ENCODE measurements at regions not wholly inside any gene's neighbourhood (a gene's known extent, or its start where the extent isn't known, plus 50 kb on each side); places are given as distances from the start of the nearest gene placed in this dataset.

GRCh38 chr20:50337521-50338466 lies 147.2 kb downstream of the CEBPB start:
- H3K9me3 Mint-ChIP-seq: no peaks in the 10 kb centered on the region
- no peaks in the 10 kb centered on the region for H3K36me3 Mint-ChIP-seq (ENCODE audit: low read depth)
- H3K27ac Mint-ChIP-seq: peak overlapping the region; percentile 97
- peaks cover 50% of the 10 kb centered on the region for H3K4me1 Mint-ChIP-seq (ENCODE audit: low read depth)
- H3K4me3 Mint-ChIP-seq: peak overlapping the region; percentile 73
- peaks cover 20% of the 10 kb centered on the region for H3K27me3 Mint-ChIP-seq

DNA sequence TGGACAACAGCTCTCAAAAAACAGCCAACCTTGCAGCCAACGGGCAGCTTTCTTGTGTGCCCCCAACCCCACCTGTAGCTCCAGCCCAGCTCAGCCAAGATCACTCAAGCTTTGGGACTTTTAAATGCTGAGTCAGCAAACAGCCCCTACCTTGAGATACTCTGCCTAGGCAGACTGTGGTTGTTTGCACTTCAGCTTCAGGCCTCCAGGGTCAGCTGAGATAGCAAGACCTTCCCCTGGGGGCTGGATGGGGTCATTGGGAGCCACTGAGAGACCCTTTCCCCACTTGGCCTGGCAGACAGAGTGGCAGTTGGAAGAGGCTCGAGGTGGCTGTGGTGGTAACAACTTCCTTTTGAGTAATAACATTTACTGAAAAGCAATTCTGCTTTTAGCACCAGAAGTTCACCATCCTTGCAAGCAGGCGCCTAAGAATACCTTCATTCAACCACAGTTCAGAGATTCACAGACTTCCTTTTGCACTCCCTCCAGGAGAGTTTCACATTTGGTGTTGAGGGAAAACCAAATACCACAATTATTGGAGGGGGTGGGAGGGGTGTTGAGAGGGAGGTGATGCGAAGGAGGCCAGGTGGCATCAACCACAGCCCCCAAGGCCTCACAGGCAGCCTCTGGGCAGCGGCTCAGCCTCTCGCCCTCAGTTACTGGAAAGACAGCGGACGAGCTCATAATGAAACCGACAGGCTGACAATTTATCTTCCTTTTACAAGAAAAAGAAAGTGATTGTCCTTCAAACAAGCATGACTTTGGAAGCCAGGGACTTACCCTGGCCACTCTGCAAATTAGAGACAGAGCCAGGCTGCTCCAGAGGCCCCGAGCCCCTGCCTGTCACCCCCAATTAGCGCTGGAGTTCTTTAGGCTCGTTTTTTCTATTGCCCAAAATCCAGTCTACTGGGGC lies 148.1 kb downstream of the CEBPB start:
- H3K9me3 Mint-ChIP-seq: no peaks in the 10 kb centered on the region

GRCh38 chr20:50339466-50339901 lies 148.9 kb downstream of the CEBPB start:
- Mint-ChIP-seq H3K9me3 (no peaks in the 10 kb centered on the region), H3K27ac (peak overlapping the region; percentile 97), H3K36me3 (ENCODE audit: low read depth) (no peaks in the 10 kb centered on the region), H3K27me3 (peaks cover 10% of the 10 kb centered on the region), H3K4me3 (peak overlapping the region; percentile 73), H3K4me1 (ENCODE audit: low read depth) (peaks cover 54% of the 10 kb centered on the region)

More for the DNA sequence above, 148.1 kb downstream of the CEBPB start:
- Mint-ChIP-seq H3K27ac (peak overlapping the region; percentile 97), H3K36me3 (ENCODE audit: low read depth) (no peaks in the 10 kb centered on the region), H3K27me3 (peaks cover 12% of the 10 kb centered on the region), H3K4me1 (ENCODE audit: low read depth) (peaks cover 54% of the 10 kb centered on the region), H3K4me3 (peak overlapping the region; percentile 73)

- Mint-ChIP-seq H3K4me1 (ENCODE audit: low read depth) (peaks cover 51% of the 10 kb centered on the region), H3K36me3 (ENCODE audit: low read depth) (no peaks in the 10 kb centered on the region), H3K9me3 (no peaks in the 10 kb centered on the region), H3K4me3 (peak overlapping the region; percentile 66), H3K27me3 (peaks cover 10% of the 10 kb centered on the region), H3K27ac (peak overlapping the region; percentile 97)
Observed at GRCh38 chr20:50340541-50340940, 149.9 kb downstream of the CEBPB start.

- no peak overlapping the region for H3K4me3 Mint-ChIP-seq
- H3K9me3 Mint-ChIP-seq: no peaks in the 10 kb centered on the region
- no peaks in the 10 kb centered on the region for H3K36me3 Mint-ChIP-seq (ENCODE audit: low read depth)
- peaks cover 51% of the 10 kb centered on the region for H3K4me1 Mint-ChIP-seq (ENCODE audit: low read depth)
- H3K27me3 Mint-ChIP-seq: peaks cover 9% of the 10 kb centered on the region
- H3K27ac Mint-ChIP-seq: no peak overlapping the region
Observed at GRCh38 chr20:50341050-50341449, 150.4 kb downstream of the CEBPB start.

- H3K27me3 Mint-ChIP-seq: peaks cover 13% of the 10 kb centered on the region
- no peaks in the 10 kb centered on the region for H3K9me3 Mint-ChIP-seq
- H3K4me3 Mint-ChIP-seq: no peak overlapping the region
- H3K27ac Mint-ChIP-seq: peak overlapping the region; percentile 11
- peaks cover 51% of the 10 kb centered on the region for H3K4me1 Mint-ChIP-seq (ENCODE audit: low read depth)
- H3K36me3 Mint-ChIP-seq (ENCODE audit: low read depth): no peaks in the 10 kb centered on the region
Observed at GRCh38 chr20:50341880-50342637, 151.4 kb downstream of the CEBPB start.

DNA sequence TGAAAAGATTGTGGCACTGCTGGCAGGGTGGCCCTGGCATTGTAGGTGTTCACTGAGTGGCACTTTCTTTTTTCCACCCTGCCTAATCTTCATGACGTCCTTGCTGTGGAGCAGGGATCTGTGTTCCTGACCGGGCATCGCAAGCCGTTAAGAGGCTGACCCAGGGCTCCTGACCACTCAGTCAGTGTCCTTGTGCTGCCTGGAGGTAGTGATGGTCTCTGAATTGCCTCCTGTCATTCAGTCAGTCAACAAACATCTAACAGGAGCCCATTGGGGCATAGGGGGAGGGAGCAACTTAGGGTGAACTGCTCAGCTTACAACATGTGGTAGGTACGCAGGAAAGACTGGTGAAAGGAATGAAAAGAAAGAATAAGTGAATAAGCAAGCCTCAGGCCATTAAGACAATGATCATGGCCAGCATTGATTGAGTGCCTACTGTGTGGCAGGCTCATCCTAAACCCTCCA lies 152.0 kb downstream of the CEBPB start:
- H3K36me3 Mint-ChIP-seq (ENCODE audit: low read depth): no peaks in the 10 kb centered on the region
- H3K4me1 Mint-ChIP-seq (ENCODE audit: low read depth): peaks cover 50% of the 10 kb centered on the region
- H3K9me3 Mint-ChIP-seq: no peaks in the 10 kb centered on the region
- H3K27me3 Mint-ChIP-seq: peaks cover 16% of the 10 kb centered on the region
- H3K27ac Mint-ChIP-seq: peak overlapping the region; percentile 19
- H3K4me3 Mint-ChIP-seq: no peak overlapping the region

- no peaks in the 10 kb centered on the region for H3K36me3 Mint-ChIP-seq (ENCODE audit: low read depth)
- no peaks in the 10 kb centered on the region for H3K9me3 Mint-ChIP-seq
- H3K27me3 Mint-ChIP-seq: peaks cover 19% of the 10 kb centered on the region
- H3K4me1 Mint-ChIP-seq (ENCODE audit: low read depth): peaks cover 50% of the 10 kb centered on the region
- no peak overlapping the region for H3K4me3 Mint-ChIP-seq
- no peak overlapping the region for H3K27ac Mint-ChIP-seq
Observed at GRCh38 chr20:50343125-50343489, 152.5 kb downstream of the CEBPB start.

- Mint-ChIP-seq H3K27ac (no peak overlapping the region), H3K36me3 (ENCODE audit: low read depth) (no peaks in the 10 kb centered on the region), H3K27me3 (peaks cover 19% of the 10 kb centered on the region), H3K4me1 (ENCODE audit: low read depth) (peaks cover 50% of the 10 kb centered on the region), H3K9me3 (no peaks in the 10 kb centered on the region), H3K4me3 (no peak overlapping the region)
Observed at GRCh38 chr20:50343490-50344179, 153.0 kb downstream of the CEBPB start.

- Mint-ChIP-seq H3K4me3 (no peak overlapping the region), H3K9me3 (no peaks in the 10 kb centered on the region), H3K36me3 (ENCODE audit: low read depth) (peaks cover 3% of the 10 kb centered on the region), H3K27me3 (peaks cover 19% of the 10 kb centered on the region), H3K4me1 (ENCODE audit: low read depth) (peaks cover 50% of the 10 kb centered on the region), H3K27ac (no peak overlapping the region)
Observed at GRCh38 chr20:50344232-50345071, 153.8 kb downstream of the CEBPB start.

DNA sequence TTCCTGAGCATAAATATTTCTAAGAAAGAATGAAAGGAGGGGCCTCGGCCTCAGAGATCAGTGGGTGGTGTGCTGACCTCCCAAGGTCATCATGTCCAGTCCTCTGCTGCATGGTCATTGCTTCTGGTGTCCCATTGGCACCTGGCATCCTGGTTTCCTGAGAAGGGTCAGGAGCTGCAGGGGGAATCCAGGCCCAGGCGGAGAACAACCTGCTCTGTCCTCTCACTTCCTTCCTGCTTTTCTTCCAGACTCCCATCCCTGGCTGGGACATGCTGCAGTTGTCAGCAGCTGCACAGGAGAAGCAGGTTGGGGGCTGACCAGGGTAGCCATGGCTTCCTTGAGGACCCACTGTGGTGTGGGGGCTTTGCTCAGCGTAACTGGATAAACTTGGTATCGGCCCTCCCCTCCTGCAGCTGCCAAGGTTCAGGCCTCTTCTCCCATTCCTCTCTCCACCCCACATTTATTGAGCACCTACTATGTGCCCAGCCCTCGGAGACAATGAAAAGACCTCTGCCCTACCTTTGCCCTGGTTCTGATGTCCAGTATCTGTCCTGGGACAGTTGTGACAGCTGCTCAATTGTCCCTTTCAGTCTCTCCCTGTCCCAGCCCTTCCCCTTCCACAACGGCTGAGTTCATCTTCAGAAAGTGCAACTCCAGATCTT lies 155.2 kb downstream of the CEBPB start:
- H3K36me3 Mint-ChIP-seq (ENCODE audit: low read depth): peaks cover 3% of the 10 kb centered on the region
- peaks cover 19% of the 10 kb centered on the region for H3K27me3 Mint-ChIP-seq
- H3K9me3 Mint-ChIP-seq: no peaks in the 10 kb centered on the region
- H3K4me1 Mint-ChIP-seq (ENCODE audit: low read depth): peaks cover 50% of the 10 kb centered on the region
- no peak overlapping the region for H3K4me3 Mint-ChIP-seq
- H3K27ac Mint-ChIP-seq: no peak overlapping the region

DNA sequence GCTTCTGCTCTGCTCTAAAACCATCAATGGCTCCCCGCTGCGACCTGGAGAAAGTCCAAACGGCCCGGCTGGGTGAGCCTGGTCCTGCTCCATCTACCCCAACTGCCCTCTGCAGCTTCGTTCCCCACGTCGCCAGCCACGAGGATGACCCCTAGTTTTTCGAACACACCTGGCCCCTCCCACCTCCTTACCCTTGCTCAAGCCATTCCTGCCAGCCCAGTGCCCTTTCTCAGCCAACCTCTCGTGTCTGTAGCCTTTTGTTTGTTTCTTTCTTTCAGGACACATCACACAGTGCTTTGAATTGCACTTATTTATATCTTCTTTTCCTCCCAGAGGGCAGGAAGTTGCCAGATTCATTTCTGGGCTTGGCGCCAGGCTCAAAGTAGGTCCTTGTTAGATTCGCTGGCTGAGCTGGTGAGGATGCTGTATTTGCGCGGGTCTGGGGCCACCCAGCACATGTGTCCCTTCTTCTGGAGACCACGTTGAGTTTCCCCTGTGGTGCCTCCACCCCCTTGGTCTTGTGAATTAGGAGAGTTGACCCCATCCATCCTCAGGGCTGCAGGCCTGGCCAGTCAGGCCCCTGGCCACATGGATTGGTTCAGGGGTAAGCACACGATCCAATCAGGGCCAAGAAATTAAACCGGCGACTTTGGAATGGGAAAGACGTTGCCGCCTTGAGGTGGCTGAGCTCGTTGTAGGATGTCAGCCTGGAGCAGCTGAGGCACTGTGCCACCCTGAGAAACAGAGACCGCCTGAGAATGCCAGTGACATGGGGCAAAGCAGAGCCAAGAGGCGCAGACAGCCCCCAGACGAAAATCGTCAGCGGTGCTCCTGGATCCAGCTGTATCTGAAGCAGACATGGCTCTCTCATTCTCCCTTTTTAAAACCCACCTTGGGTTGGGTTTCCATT lies 156.0 kb downstream of the CEBPB start:
- peaks cover 54% of the 10 kb centered on the region for H3K4me1 Mint-ChIP-seq (ENCODE audit: low read depth)
- H3K27me3 Mint-ChIP-seq: peaks cover 19% of the 10 kb centered on the region
- no peaks in the 10 kb centered on the region for H3K9me3 Mint-ChIP-seq
- H3K27ac Mint-ChIP-seq: no peak overlapping the region
- H3K36me3 Mint-ChIP-seq (ENCODE audit: low read depth): peaks cover 3% of the 10 kb centered on the region
- no peak overlapping the region for H3K4me3 Mint-ChIP-seq

All from stimulated activated naive CD8-positive, alpha-beta T cell treated with anti-CD3 and anti-CD28 coated beads, Interleukin-15, Interleukin-2, amounts not matched to agents 100 ng/mL and 50 ng/mL, for 24 hours (primary cell).